NCI-H524 (cell line): ENCODE measurements at regions not wholly inside any gene's neighbourhood (a gene's known extent, or its start where the extent isn't known, plus 50 kb on each side); places are given as distances from the start of the nearest gene placed in this dataset.
"Not testable (repeated sequence)": the region's sequence is repeated elsewhere in the genome, so short reads cannot be mapped to it uniquely, and the experiment has no call there.

Source experiments
- DNase-seq, 2 experiments: peaks; one replicate each; lab custom pipeline; 2025; lab: John Stamatoyannopoulos, UW

DNA sequence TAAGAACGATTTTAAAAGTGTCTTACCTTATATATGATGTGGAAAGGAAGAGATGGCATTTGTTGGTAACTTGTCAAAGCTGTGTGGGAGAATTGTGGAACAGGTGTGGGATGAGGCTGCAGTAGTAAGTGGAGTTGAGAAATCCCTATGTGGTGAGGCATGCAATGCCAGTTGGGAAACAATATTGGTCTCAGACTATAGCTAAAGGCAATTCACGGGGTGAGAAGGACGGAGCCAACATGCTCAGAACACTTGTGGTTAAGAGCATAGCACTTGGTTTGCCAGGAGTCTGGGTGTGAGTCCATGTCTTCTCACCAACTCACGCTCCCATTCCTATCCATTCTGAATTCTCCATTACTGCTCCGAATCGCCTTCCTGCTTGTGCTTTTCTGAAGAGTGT lies 615.6 kb upstream of the ADAMTS9 start:
- DNase-seq: no peak

DNA sequence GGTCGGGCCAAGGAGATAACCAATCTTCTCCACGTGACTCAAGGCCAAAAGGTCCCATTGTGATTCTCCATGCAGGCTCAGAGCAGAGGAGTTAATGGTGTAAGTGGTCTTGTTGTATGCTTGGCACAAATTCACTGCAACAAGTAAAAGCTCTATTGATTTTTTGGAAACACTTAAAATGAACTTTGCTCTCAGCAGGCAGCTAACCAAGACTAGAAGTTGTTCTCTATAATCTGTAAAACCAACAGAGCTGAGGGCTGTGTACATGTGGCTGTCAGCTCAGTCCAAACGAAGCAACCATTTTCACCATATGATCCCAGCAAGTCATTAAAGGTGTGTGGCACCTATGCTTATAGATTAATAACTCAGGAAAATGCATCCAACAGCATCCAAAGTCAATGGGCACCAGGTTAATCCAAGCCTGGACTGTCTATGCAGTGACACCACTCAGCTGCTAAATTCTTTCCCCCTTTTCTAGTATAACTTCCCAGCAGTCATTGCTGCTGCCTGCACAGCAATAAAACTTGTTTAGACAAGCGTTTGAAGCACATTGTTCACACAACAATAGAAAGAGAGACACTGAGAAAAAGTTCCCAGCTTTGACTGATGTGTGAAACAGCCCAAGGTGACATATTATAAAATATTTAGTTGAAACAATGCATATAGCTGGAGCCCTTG lies 603.8 kb upstream of the ADAMTS9 start:
- no peak for DNase-seq

DNA sequence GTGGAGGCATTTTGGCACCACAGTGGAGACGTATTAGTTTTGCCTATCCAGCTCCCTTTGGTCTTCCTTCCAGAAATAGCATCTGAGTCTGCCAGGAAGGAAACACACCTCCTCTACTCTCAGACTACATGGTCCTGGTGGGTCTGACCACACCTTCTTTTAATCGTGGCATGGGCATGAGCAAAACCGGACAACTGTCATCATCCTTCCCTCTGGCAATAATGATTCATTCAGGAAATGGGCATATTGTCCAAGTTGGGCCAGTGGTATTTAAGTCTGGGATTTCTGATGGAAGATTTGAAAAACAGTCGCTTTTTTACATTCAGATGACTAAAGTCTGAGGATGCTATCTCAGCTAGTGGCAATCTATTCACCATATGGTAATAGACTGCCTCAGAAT lies 601.0 kb upstream of the ADAMTS9 start:
- no peak for DNase-seq

DNA sequence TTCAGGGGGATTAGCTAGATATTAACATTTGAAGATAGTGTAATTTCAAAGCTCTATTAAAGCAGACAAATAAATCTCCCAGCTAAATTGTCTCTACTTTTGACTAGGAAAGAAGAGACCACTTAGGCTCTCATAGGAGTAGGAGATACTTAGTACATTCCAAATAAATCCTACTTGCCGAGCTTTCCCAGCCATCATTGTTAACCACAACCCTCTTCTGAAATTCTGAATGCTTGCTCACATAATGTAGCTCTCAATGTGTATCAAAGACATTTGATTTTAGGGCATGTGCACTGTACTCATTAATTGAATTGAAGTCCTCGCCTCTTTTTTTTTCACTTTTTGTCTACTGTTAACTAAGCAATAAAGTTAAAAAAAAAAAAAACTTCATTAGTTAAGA lies 598.2 kb upstream of the ADAMTS9 start:
- no peak for DNase-seq

DNA sequence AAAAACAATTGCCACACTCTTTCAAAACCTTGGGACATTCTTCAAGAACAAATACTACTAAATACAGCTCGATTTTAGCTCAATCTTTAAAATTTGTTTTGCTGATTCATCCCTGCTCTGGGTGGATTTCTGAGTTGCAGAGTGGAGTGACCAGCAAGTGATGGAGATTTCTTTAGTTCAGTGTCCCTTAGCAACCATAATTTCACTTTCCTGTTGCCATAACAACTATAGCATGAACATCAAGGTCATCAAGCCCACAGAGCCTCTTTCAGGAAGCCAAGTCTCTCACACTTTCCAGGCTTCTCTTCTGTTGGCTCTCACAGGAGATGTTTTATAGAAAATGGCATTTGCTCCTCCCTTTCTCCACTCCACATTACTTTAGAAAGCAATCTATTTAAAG lies 597.2 kb upstream of the ADAMTS9 start:
- DNase-seq: no peak

DNA sequence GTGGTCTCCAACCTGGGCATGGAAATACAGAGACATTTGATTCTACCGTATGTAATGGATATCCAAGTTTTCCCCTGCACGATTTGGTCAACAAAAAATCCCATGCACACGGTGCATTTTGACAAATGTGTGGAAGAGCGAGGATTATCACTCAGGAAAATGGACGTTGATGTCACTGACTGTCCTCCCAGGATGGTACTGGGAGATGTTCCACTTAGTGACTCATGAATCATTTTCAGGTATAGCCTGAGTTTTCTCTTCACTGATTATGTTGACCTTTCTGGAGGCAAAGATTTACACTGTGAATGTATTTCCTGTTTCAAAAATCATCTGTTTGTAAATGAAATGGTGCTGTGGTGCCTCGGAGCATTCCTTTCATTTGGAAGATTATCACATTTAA lies 596.7 kb upstream of the ADAMTS9 start:
- no peak for DNase-seq

DNA sequence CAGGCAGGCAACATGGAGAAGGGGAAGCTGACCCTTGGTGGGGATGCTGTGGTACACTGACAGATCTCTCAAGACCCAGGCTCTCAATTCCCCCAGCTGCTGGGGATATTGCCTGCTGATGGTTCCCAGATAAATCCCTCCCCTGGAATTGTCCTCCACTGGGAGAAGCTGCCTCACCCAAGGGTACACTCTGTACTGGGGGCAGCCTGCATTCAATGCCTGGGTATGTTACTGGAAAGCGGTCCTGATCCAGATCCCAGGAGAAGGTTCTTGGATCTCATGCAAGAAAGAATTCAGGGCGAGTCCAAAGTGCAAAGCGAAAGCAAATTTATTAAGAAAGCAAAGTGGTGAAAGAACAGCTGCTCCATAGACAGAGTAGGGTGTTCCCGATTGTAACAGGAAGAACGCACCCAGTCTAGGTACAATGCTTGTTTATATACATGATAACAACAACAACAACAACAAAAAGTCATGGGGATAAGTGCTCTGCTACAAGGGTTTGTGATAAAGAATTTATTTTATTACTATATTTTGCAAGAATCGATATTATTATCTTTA lies 591.5 kb upstream of the ADAMTS9 start:
- no peak for DNase-seq

DNA sequence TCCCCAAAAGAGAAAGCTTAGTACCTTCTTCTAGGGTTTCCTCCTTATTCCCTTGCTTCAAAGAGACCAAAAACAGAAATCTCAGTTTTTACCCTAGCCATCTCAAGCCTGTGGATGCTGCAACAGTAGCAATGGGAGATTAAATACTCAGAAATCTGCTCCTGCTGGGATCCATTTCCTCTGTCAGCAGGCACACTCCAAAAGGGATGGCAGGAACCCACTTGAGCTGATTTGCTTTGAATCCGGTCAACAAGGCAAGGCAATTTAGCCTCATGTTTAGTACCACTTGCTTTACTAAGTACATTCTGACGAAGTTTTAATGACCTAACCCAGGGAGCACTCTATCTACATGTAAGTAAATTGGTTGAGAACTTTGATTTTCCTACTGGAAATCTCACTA lies 590.0 kb upstream of the ADAMTS9 start:
- DNase-seq: peak; percentile 4 to 52

DNA sequence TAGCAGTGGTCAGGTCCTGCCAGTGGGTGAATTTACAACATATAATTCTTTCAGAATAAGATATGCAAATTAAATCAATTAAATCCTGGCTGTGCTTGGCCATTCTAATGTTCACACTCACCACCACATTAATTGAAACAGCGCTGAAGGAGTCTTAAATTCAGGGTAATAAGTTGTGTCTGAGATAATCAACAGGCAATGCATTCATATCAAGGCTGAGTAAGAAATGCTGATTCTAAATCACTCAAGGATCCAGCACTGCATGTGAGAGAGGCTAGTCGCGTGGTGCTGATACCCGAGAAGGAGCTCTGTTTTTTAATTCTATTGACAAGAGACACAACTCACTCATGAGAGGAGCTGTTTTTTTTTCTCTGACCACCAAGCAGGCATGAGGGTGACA lies 588.8 kb upstream of the ADAMTS9 start:
- no peak for DNase-seq

DNA sequence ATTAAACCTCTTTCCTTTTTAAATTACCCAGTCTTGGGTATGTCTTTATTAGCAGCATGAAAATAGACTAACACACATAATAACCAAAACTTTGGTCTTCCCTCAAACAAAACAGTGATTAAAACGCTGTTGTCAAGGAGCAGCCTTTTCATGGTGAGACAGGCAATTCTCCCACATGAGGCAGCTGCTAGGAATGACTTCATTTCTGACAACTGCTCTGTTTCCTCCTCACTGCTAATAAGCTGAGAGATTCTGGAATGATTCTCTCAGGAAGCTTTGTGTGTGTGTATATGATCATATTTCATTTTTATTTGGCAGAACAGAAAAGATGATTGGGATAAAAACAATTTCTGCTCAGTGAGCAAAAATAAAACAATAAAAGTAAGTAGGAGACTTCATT lies 580.6 kb upstream of the ADAMTS9 start:
- DNase-seq: no peak

DNA sequence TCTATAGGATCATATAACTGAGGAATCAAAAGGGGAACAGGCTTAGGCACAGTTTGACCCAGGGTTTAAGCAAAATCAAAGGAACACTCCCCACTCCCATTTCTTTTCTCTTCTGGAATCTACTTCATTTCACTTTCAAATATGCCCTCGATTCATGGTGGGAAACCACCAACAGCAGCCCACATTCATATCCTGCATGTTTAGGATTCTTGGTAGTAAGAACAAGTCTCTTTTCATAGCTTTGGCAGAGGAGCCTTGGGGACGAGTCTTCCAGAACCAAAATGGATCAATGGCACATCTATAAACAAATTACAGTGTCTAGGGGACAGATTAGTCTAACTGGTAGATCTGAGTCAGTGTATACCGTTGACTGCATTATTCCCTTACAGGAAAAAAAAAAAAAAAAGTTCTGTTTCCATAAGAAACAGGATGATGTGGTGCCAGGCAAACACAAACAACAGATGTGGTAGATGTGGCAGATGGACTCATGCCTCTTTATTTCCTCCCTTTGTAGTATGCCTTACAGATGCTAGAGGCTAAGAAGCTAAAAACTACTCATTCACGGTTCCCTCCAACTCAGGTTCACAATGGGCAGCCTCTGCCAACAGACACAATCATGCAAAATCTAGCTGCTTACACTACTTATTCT lies 578.3 kb upstream of the ADAMTS9 start:
- peak in 1 of 2 experiments; percentile 63 for DNase-seq

DNA sequence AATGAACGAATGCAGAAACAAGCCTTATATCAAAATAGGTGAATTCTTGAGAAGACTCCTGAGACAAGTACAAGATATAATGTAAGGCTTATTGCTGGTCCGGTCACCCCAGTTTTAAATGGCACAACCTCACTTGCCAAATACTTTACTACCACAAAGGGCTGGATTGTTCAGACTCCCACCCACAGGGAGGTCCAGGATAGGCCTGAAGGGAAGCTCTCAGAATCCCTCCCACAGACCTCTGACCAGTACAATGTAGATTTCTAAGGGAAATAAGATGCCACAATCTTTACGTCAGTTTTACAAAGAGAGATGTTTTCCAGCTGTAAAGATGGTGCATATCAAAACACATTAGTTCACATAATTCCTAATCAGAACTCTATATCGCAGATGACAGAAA lies 577.7 kb upstream of the ADAMTS9 start:
- DNase-seq: no peak

DNA sequence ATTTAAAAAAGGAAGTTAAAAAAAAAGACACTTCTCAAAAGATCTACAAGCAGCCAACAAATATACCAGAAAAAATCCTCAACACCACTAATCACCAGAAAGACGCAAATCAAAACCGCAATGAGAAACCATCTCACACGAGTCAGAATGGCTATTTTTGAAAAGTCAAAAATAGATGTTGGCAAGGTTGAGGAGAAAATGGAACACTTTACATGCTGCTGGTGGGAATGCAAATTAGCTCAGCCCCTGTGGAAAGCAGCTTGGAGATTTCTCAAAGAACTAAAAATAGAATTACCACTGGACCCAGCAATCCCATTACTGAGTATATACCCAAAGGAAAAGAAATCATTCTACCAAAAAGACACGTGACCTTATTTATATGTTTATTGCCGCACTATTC lies 574.7 kb upstream of the ADAMTS9 start:
- no peak for DNase-seq

DNA sequence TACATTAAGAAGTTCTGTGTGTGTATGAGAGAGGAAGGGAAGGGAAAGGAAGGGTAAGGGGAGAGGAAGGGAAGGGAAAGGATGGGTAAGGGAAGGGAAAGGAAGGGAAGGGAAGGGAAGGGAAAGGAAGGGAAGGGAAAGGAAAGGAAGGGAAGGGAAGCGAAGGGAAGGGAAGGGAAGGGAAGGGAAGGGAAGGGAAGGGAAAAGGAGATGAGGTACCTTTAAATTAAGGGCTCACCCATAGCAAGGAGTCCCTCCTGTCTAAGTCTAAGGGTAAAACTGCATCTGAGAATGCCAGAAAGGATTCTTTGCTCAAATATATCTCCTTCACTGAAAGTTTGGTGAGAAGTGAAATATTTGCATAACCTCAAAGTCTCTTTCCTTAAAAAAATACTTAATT lies 572.1 kb upstream of the ADAMTS9 start:
- no peak for DNase-seq

DNA sequence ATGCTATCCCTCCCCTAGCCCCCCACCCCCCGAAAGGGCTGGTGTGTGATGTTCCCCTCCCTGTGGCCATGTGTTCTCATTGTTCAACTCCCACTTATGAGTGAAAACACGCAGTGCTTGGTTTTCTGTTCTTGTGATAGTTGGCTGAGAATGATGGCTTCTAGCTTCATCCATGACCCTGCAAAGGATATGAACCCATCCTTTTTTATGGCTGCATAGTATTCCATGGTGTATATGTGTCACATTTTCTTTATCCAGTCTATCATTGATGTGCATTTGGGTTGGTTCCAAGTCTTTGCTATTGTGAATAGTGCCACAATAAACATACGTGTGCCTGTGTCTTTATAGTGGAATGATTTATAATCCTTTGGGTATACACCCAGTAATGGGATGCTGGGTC lies 565.1 kb upstream of the ADAMTS9 start:
- DNase-seq: not testable (repeated sequence)

DNA sequence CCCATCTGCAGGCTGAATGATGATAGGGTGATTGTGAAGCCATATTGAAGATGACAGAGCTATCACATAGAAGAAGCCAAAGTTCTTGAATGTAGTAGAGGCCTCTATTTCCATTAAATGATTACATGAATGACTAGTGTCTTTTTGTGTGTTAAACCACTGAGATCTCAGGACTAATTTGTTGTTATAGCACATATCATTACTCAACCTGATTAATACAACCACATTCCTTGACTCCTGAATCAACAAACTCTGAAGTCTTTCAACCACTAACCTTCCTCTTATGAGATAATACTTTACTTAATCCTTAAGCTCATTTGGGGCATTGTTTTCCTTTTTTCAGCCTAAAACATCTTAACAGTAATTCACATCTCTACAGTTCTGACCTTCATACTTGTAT lies 564.5 kb upstream of the ADAMTS9 start:
- DNase-seq: no peak

DNA sequence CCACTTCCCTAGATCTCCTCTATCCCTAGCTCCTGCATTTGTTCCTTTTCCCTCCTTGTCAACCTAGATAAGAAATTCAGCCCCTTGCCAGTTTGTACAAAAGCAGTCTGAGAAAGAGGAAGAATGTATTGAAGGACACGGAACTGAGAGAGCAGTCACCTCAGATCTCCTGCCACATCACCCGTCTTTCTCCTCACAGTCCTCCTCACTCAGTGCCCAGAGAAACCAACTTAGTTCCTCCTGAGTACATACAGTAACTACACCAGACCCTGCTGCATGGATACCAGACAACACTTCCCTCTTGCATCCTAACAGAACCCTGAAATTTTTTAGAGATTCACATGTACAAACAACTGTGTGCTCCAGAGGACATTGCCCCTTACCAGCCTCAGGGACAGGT lies 563.6 kb upstream of the ADAMTS9 start:
- no peak for DNase-seq

DNA sequence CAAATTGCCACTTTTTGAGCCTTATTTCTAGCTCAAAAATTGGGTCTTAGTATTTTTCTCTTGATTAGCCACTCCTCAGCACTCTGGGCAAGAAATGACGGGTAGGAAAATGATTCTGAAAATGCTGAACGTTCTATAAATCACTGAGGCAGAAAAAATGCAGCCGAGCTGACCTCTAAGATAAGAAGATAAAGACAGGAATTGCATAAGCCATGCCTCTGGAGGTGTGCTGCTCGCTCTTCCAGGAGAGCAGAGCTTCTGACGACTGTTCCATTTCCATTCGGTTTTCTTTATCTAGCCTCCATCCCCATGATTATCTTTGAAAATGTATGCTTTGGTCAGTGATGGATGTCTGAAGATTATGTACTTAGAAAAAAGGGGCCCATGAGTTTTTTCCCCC lies 558.8 kb upstream of the ADAMTS9 start:
- DNase-seq: no peak

DNA sequence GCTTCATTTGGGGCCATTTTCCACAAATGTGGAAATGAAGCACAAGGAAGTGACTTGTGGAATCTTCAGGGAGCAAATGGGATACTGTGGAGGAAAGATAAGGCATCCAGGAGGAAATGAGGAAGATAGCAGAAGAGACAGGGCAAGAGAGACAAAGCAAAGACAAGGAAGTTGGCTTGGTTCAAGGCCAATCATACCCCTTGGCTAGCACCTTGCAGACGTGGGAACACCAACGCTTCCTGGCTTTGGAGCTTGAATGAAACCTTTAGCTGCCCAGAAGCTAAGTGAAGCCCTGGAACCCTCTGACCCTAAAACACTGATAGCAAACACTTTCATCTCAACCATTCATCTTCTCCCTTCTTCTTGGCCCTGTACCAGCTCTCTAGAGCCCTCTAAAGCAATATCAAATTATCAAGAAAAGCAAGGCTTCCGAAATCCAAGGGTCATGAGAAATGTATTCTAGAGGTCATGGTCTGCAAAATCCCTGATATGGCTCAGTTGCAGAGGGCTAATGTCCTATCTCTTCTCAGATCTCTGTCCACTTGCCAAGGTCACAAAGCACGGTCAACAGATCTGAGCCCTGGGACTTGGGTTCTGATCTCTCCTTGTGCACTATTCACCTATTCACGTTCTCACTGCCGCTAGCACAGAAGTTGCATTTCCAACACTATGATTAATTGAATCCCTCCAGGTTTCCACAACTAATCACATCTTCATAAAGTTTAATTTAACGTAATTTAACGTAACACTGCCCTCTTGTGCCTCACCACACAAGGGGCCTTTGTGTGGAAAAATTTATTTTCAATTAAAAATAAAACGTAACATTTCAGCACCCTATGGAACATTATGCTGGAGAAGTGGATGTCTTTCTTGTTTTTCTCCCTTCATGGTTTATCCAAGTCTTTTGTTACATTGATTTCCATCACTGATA lies 557.6 kb upstream of the ADAMTS9 start:
- DNase-seq: peak in 1 of 2 experiments; percentile 8

DNA sequence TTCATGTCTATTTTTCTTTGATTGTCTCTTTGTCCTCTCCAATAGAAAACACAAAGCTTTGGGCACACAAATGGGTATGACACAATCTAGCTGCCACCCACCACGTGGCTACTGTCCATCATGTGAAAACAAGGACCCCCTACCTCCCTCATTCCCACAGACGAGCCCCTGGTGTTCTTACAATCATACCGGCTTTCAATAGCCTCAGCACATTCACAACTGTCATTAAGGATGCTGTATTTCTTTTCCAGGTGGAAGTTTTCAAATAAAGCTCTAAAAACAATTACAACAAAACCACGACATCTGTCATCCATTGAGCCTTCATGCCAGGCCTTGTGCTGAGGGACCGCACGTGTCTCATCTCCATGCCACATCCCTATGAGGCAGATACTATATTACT lies 552.6 kb upstream of the ADAMTS9 start:
- no peak for DNase-seq

DNA sequence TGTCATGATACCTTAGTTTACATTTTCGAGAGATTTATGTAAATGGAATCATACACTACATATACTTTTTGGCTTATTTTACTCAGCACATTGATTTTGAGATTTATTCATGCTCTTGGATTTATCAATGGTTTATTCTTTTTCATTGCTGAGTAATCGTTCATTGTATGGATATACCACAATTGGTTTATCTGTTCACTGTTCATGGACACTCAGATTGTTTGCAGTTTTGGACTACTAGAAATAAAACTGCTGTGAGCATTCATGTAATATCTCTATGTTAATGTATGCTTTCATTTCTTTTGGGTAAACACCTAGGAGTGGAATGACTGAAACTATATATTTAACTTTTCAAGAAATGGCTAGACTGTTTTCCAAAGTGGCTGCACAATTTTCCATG lies 550.9 kb upstream of the ADAMTS9 start:
- DNase-seq: no peak

DNA sequence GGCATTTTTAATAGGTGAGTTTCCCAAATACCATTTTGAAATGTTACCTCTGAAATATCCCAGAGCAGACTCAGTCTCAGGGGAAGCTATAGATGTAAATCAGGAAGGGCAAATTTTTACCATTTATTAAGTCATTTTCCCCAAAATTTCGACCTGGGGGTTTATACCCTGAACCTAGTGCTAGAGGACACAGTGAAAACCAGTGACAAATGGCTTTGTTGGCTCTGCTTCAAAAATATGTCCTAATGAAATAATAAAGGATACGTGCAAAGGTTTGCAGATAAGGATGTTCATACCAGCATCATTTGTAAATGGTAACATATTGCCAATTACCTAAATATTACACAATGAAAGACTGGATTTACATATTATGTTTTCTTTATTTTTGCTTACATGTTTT lies 546.7 kb upstream of the ADAMTS9 start:
- no peak for DNase-seq

DNA sequence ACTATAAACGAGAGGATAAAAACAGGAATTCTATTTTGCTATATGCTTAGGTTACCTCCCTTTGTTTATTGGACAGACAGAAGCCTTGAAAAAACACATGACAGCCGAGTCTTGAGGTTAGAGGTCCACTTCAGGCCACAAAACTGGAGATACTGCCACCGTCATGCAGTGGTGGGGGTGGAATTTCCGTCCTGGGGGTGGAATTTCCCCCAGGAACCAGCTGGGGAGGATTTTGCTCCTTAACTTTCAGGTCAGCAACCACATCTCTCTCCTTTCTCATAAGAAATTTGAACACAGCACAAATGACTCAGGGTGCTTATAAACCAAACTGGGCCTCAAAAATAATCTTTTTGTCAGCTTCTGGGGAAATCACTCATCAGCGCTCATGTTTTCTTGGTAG lies 545.8 kb upstream of the ADAMTS9 start:
- DNase-seq: no peak
